ENCODE measurements at regions not wholly inside any gene's neighbourhood (a gene's known extent, or its start where the extent isn't known, plus 50 kb on each side); places are given as distances from the start of the nearest gene placed in this dataset.

GRCh38 chr13:109669956-109670355, 116.4 kb downstream of the IRS2 start:
- DNase-seq: no peak

DNA sequence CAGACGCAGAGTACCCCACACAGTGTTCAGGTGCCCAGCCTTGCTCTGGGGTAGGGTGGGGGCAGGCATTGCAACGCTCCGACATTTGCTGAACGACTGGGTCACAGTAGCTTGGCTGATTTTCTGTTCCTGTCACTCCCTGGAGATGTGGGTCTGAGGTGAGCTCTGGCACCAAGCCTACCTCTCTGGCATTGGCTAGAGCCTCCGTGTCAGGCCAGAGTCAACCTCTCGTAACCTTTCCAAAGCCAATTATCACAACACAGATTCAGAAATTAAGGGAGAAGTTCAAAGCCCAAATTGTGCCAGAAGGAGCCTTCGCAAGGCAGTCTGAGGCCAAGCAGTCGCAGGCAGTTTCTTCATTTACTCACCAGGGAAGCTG, 117.2 kb downstream of the IRS2 start:
- DNase-seq: no peak

DNA sequence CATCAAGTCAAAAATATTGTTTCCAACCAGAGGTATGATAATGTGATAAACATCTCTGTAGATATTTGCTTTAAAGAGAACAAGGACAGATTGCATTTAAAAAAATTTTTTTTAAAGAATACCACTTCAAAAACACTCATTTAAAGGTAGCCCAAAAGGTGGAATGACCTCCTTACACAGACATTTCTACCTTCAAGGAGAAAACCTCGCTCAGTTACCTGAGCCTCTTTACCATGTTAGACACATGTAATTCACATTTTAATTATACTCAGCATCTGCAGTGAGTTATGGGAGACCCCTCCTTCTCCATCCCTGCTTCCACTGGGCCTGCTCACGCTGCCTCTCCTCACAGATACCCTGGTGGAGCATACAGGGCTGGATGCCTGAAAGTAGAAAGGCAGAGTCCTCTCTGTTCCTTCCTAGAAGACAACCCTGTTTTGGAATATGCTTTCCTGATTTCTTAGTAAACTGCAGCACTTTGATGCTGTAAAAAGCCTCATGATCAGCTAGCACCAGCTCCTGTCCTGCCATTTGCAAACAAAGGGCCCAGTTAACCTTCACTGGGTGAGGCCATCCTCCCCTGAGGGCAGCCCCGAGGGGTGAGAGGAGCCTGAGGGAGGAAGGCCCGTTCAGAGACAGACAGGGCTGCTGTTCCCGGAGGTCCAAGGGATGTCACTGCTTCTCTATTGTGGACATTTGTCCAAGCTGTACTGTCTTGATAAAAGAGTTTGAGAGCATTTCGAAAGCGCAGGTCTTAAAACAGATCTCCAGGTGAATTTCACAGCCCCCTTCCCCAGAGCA, 117.8 kb downstream of the IRS2 start:
- DNase-seq: no peak

DNA sequence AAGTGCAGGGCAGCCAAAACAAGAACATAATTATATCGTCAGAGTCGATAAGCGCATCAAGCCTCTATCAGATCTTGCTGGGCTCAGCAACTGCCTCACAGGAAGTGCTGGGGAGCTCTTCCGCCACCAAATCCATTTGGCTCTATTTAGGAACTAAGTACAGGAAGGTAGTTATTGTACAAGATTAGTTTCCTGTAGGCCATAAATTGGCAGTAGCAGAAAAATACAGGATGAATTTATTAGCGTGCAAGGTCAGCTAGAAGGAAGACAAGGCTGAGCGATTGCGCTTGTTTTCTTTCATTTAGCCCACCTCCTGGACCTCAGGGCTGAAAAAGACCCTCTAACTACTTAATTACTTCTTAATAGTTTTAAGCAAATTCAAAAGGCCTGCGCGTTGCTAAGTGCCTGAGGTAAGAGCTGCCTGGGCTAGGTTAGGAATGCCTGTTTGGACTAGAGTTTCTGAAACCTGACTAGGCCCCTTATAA, 118.5 kb downstream of the IRS2 start:
- no peak for DNase-seq

GRCh38 chr13:109667056-109667455, 119.3 kb downstream of the IRS2 start:
- no peak for DNase-seq

DNA sequence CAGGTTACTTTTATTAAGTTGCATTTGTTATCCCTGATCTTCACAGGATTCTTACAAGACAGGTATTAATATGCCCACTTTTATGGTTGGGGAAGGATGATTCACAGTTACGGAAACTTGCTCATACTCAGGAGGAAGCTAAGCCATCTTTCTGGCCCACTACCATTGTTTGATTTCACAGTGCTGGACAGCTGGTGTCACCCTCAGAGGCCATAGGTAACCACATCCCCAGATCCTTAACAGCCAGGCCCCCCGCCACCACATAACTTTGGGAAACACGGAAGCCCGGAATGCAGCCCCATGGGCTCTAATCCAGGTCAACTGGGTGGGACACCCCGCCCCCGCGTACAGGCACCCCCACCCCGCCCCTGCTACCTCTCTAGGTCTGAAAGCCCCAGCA, 119.7 kb downstream of the IRS2 start:
- DNase-seq: no peak

DNA sequence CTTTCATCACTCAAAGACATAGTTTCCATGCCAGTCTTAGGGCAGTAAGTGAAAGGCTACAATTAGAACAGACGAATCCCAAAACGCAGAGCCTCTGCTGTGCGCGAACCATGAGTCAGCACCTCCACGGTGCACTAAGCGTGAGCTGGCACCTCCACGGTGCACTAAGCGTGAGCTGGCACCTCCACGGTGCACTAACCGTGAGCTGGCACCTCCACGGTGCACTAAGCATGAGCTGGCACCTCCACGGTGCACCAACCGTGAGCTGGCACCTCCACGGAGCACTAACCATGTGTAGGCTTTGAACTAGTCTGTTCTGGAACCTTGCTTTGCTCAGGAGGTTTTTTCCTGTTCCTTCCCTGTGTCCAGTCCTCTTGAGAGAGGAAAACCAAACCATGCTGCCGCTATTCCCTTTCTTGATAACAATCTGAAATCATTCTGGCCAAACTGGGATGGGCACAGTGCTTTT, 120.6 kb downstream of the IRS2 start:
- DNase-seq: no peak

DNA sequence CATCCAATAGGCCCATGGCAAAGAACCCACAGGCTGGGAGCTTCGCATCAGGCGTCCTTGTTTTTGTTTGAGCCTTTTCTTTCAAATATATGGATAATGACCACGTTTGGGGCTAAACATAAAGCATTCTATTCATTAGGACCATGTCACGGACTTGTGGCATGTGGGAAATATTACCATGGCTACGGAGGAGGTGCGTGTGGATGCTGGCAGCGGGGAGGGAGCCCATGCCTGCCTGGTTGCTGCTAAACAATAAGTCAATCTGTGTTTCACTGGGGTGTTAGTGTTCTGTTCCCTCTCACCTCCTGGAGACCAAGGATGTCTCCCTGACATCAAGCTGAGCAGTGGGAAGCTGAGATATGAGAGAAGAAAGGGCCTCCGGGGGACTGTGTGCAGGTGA, 121.1 kb downstream of the IRS2 start:
- no peak for DNase-seq

DNA sequence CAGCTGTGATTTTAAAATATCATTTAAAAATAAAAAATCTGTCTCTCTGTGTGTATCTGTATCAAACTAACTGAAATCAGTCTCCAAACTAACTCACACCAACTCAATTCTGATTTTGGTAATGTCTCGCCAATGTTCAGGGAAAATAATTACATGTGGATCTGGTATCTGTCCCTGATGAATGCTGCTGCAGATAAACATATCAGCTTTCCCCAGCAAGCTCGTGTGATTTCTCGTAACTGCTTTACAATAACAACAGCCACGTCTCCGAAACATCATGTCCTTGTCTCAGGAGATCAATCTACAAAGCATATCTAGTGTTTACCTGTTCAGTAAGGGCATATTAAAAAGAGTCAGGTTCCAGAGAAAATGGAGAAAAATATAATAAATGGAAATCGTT, 129.0 kb downstream of the IRS2 start:
- no peak for DNase-seq

- DNase-seq: no peak
Measured at GRCh38 chr13:109656206-109656605, 130.2 kb downstream of the IRS2 start.

DNA sequence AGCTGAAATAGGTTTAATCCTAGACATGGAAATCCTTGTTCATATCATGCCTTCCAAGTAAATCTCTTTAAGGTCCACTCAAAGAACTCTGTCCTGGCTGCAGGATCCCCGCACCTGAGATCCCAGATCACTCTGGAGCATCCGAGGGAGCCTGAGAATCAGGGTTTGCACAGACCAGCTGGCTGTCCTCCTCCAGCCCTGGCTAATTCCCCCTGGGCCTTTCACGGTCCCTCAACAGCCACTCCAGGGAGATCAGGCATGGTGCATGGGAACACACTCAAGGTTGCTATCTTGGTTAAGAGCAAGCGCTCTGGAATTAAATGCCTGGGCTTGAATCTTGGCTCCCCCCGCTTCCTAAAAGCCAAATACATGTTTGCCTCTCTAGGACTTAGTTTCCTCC, 130.8 kb downstream of the IRS2 start:
- no peak for DNase-seq

DNA sequence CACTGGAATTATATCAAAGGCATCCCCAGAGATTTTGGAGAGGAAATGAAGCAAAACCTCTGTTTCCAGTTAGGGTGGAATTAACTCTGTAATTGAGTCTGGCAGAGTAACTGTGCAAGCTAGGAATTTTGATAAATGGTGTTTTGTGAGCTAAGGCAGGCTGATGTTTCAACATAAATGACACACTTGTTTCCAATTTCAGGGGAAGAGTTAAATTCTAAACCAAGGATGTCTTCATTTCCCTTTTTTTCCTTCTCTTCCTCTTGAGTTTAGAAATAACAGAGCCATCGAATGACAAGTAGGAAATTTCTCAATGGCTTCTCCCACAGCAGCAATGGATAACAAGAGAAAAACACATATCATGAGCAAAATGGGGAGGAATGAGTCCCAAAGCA, 131.2 kb downstream of the IRS2 start:
- DNase-seq: no peak

DNA sequence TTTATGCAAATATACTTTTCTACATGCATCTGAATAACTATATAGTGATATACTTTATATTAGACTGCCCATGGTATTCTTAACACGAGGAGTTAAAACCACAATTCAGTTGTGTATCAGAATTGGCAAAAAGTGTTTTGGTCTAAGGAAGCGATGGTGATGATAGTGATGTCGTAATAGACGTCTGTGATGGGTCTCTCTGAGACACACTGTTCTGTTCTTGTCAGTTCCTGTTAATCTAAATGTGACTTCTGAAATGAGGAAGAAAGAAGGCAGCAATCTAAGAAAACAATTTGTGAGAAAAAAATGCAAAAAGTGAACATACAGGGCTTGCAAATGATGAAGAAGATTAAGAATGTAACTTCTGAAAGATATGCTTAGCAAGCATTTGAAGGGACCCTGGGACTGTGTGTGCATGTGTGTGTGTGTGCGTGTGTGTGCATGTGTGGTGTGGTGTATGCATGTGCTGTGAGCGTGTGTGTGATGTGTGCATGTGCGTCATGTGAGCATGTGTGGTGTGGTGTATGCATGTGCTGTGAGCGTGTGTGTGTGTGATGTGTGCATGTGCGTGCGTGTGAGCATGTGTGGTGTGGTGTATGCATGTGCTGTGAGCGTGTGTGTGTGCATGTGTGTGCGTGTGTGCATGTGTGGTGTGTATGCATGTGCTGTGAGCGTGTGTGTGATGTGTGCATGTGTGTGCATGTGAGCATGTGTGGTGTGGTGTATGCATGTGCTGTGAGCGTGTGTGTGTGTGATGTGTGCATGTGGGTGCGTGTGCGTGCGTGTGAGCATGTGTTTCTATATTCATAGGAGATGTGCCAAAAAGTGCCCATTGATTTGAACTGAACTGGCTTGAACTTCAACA, 131.8 kb downstream of the IRS2 start:
- DNase-seq: no peak

GRCh38 chr13:109652531-109652930, 133.9 kb downstream of the IRS2 start:
- no peak for DNase-seq

DNA sequence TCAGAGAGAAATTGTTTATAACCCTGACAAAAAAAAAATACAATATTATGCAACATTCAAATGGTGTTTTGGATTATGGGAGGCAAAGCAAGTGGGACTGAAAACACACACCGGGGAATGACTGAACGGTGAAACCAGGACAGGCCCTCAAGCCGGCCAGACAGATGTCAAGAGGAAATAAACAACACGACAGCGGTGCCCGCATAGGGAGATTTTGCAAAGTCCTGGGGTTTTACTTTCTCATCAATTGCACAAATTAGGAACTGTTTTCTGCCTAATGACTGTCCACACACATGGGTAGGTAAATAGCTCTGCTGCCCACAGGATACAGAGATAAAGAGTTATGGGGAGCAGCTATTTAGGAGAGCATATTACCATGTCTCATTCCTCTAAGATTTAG, 134.5 kb downstream of the IRS2 start:
- no peak for DNase-seq

DNA sequence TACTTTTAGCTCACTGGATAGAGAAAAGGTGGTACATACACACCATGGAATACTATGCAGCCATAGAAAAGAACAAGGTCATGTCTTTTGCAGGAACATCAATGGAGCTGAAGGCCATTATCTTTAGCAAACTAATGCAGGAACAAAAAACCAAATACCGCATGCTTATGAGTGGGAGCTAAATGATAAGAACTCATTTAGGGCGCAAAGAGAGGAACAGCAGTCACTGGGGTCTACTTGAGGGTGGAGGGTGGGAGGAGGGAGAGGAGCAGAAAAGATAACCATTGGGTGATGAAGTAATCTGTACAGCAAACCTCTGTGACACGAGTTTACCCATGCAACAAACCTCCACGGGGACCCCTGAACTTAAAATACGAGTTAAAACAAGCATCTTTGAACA, 135.1 kb downstream of the IRS2 start:
- no peak for DNase-seq

DNA sequence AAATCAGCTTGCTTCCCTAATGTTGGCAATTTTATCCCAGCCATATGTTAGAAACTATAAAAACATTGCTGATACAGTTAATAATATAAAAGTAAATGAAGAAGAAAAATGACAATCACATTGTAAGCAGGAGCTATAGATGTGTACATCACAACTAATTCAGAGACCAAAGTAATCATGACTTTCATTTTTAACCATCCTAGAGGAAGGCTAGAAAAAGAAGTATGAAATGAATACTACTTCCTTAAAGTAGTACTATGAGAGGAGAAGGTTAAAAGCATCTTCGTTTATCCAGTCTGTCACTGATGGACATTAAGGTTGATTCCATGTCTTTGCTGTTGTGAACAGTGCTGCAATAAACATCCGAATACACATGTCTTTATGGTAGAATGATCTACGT, 135.5 kb downstream of the IRS2 start:
- DNase-seq: no peak

DNA sequence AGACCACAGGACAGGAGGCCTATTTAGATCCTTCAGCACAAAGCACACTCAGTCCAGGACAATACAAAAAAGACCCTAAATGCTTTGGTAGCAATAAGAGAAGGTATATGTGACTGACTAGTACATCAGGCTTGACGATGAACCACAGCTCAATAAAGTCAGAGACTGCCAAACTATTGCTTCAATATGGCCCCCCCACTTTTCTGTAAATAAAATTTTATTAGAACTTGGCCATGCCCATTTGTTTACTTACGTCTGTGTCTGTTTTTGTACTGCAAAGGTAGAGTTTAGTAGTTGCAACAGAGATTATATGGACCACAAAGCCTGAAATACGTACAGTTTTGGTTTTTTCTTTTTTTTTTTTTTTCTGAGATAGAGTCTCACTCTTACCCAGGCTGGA, 136.7 kb downstream of the IRS2 start:
- DNase-seq: no peak

DNA sequence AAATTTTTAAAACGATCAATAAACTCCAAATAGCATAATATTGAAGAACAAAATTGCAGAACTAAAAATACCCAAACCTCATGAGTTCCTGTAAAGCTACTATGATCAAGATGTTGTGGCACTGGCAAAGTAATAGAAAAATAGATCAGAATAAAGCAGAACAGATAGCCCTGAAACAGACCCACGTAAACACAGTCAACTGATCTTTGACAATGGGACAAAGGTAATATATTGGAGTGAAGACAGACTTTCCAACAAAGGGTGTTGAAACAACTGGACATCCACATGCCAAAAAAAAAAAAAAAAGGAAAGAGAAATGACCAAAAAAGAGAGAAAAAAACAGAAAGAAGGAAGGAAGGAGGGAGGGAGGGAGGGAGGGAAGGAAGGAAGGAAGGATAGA, 138.7 kb downstream of the IRS2 start:
- no peak for DNase-seq

DNA sequence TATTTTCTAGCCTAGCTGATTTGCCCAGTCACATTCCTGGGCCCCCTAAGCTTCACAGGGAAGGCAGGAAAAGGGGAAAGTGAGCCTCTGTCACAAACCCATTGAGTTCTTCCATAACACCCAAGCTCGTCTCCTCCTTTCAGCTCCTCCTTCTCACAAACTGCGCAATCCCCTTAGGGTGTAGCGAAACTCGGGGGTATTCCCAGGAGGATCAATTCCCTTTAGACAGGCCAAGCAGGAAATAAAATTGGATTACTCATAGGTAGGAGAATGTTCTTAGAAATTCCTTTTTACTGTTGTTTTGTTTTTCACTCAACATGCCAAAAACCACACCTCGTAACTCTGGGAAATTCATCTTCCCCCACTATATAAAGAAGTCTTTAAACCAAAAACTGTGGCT, 139.3 kb downstream of the IRS2 start:
- no peak for DNase-seq

DNA sequence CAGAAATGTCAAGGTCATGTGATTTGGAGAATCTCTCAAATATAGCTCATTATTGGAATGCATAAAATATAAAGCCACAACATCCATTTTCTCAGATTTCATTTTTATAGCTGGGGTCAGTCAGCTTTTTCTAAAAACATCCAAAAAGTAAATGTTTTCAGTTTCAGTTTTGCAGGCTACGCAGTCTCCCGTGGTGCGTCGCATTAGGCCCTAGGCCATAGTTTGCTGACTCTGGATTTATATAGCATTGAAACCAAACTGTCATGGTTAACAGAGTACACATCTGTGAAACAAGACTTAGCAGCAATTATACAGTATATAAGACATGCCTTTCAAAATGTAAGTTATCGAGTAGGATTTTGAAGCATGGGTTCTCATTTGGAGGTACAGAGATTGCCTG, 140.0 kb downstream of the IRS2 start:
- DNase-seq: no peak

GRCh38 chr13:109645831-109646230, 140.6 kb downstream of the IRS2 start:
- DNase-seq: no peak

DNA sequence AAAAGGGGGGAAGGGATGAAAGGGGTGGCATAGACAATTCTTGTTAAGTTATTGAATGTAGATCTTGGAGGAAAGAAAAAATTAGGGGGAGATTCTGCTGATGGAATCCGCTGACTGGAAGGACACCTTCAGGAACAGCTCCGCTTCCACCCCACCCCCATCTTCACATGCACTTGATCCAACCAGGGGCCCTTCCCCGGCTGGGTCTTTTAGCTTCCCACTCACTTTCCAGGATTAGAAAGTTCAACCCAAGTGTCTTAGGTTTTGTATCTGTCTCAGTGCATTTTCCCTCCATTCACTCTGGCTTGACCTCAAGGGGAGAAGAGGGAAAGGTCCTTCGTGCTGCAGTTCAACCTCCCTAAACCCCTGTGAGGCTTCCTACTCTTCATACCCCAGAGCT, 141.4 kb downstream of the IRS2 start:
- no peak for DNase-seq

GRCh38 chr13:109644069-109644750, 142.2 kb downstream of the IRS2 start:
- DNase-seq: no peak

Data from activated CD4-positive, alpha-beta T cell treated with anti-CD3 and anti-CD28 coated beads, Interleukin-2, amount 50 U/mL, for 1 hour (primary cell).